KMS-11 (cell line): ENCODE measurements at regions not wholly inside any gene's neighbourhood (a gene's known extent, or its start where the extent isn't known, plus 50 kb on each side); places are given as distances from the start of the nearest gene placed in this dataset.
"Not testable (repeated sequence)": the region's sequence is repeated elsewhere in the genome, so short reads cannot be mapped to it uniquely, and the experiment has no call there.

ENCODE experiments used
- H2AFZ ChIP-seq: fragments of 200-600 bp; sonication (generic); 2 replicates; pipeline ENCODE4 v1.6.1; 2016; ENCODE audit warnings: antibody characterized with exemption, mixed run types, low read depth
- H3K27ac ChIP-seq: fragments of 200-600 bp; sonication (generic); 2 replicates; pipeline ENCODE4 v1.6.1; 2016; ENCODE audit warnings: mild to moderate bottlenecking, mixed run types
- H3K27me3 ChIP-seq: fragments of 200-600 bp; sonication (generic); 2 replicates; pipeline ENCODE4 v1.6.1; 2017; ENCODE audit warnings: mild to moderate bottlenecking, low read depth, mixed run types, moderate library complexity; ENCODE audit not compliant: insufficient read depth
- H3K36me3 ChIP-seq: fragments of 200-600 bp; sonication (generic); 2 replicates; pipeline ENCODE4 v1.6.1; 2017; ENCODE audit warnings: mild to moderate bottlenecking, mixed run types; ENCODE audit not compliant: insufficient read depth
- H3K4me1 ChIP-seq: fragments of 200-600 bp; sonication (generic); 2 replicates; pipeline ENCODE4 v1.6.1; 2016; ENCODE audit warnings: mild to moderate bottlenecking, low read depth, mixed run types; ENCODE audit not compliant: poor library complexity, severe bottlenecking
- H3K4me2 ChIP-seq: fragments of 200-600 bp; sonication (generic); 2 replicates; pipeline ENCODE4 v1.7.0; 2016; ENCODE audit warnings: mild to moderate bottlenecking, mixed run types
- H3K4me3 ChIP-seq: fragments of 200-600 bp; sonication (generic); IDR thresholded peaks from 2 replicates; pipeline ENCODE4 v1.6.1; 2017; ENCODE audit warnings: low read depth, low read length, mixed read lengths; ENCODE audit not compliant: insufficient read depth
- H3K79me2 ChIP-seq: fragments of 200-600 bp; sonication (generic); 2 replicates; pipeline ENCODE4 v1.6.1; 2016; ENCODE audit warnings: low read depth, mixed run types; ENCODE audit not compliant: insufficient read depth
- H3K9ac ChIP-seq: fragments of 200-600 bp; sonication (generic); 2 replicates; pipeline ENCODE4 v1.6.1; 2016; ENCODE audit warnings: mild to moderate bottlenecking, mixed run types
- H4K20me1 ChIP-seq: fragments of 200-600 bp; sonication (generic); 2 replicates; pipeline ENCODE4 v1.6.1; 2016; ENCODE audit warnings: mild to moderate bottlenecking, mixed run types; ENCODE audit not compliant: insufficient read depth
- TF ChIP-seq, protein P1 (sequence below): fragments of 200-600 bp; sonication (generic); conservative IDR thresholded peaks from 2 replicates; pipeline ENCODE4 v1.6.1; 2017; ENCODE audit warnings: low read depth, mild to moderate bottlenecking, antibody characterized with exemption, low read length, moderate library complexity, mixed read lengths

DNA sequence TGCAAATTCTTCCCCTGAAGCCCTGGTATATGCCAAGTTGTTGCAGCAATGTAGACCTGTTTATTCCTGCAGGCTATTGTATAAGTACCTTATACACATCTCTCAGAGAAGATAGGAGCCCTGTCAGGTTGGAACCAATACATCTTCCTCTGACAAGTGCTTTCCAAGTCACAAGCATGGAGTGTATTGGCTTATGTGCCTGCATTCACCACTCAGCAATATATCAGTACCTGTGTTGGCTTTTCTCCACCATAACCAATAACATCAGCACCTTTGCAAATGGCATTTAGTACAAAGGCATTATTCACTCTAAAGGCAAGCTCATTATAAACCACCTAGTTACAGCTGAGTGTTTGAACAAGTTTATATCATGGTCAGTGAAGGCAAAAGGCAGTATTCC lies 611.7 kb upstream of the CNTN5 start:
- Histone ChIP-seq H3K4me1 (no peaks in the 10 kb centered on the region), H3K36me3 (no peaks in the 10 kb centered on the region), H2AFZ (no peak overlapping the region), H3K9ac (no peak overlapping the region), H3K4me2 (no peak overlapping the region), H3K4me3 (no peak overlapping the region), H3K79me2 (no peaks in the 10 kb centered on the region), H3K27me3 (no peaks in the 10 kb centered on the region), H3K27ac (no peak overlapping the region), H4K20me1 (no peaks in the 10 kb centered on the region)
- TF ChIP-seq, protein P1, sequence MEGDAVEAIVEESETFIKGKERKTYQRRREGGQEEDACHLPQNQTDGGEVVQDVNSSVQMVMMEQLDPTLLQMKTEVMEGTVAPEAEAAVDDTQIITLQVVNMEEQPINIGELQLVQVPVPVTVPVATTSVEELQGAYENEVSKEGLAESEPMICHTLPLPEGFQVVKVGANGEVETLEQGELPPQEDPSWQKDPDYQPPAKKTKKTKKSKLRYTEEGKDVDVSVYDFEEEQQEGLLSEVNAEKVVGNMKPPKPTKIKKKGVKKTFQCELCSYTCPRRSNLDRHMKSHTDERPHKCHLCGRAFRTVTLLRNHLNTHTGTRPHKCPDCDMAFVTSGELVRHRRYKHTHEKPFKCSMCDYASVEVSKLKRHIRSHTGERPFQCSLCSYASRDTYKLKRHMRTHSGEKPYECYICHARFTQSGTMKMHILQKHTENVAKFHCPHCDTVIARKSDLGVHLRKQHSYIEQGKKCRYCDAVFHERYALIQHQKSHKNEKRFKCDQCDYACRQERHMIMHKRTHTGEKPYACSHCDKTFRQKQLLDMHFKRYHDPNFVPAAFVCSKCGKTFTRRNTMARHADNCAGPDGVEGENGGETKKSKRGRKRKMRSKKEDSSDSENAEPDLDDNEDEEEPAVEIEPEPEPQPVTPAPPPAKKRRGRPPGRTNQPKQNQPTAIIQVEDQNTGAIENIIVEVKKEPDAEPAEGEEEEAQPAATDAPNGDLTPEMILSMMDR, result no peak

DNA sequence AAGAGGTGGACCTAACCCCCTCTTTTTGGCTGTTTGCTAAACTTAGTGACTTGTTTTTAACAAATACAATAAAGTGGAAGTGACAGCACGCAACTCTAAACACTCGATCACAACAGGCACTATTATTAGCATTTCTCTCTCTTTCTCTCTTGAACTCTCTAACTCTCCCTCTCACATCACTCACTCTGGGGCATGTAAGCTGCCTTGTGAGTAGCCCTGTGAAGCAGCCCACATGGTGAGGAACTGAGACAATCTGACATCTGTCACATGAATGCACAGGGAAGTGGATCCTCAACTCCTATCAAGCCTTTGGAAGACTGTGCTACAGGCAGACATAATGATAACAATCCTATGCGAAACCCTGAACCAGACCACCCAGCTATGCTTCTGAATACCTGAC lies 609.0 kb upstream of the CNTN5 start:
- Histone ChIP-seq H3K27ac (no peak overlapping the region), H2AFZ (no peak overlapping the region), H3K36me3 (no peaks in the 10 kb centered on the region), H3K4me1 (no peaks in the 10 kb centered on the region), H3K4me2 (no peak overlapping the region), H3K9ac (no peak overlapping the region), H3K4me3 (no peak overlapping the region), H3K27me3 (no peaks in the 10 kb centered on the region), H3K79me2 (no peaks in the 10 kb centered on the region), H4K20me1 (no peaks in the 10 kb centered on the region)
- TF ChIP-seq, protein P1, result no peak

DNA sequence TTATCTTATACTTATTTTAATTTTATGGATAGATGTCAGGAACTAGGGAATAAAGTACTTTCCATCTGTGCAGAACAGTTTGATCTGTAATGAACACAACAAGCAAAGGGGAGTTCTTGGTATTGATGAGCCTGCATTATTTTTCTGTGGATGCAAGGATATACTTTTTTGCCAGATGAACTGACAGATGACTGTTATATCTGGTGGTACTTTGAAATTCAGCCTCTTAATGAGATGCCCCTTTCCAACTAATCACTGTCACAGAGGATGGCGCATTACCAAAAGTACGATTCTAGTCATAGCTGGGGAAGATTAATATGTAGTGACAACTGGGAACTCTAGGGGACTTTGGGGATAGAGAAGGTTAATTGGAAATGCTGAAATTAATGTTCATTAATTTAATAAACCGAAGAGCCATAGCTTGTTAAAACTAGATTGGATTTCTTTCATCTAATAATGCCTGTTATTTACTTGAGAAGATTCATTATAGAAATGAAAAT lies 603.4 kb upstream of the CNTN5 start:
- no peak overlapping the region for H3K9ac ChIP-seq
- no peaks in the 10 kb centered on the region for H3K36me3 ChIP-seq
- H3K27ac ChIP-seq, result no peak overlapping the region
- no peaks in the 10 kb centered on the region for H3K4me1 ChIP-seq
- H4K20me1 ChIP-seq, result no peaks in the 10 kb centered on the region
- no peaks in the 10 kb centered on the region for H3K27me3 ChIP-seq
- no peak overlapping the region for H2AFZ ChIP-seq
- TF ChIP-seq, protein P1, result no peak
- no peaks in the 10 kb centered on the region for H3K79me2 ChIP-seq
- H3K4me3 ChIP-seq, result no peak overlapping the region
- no peak overlapping the region for H3K4me2 ChIP-seq

DNA sequence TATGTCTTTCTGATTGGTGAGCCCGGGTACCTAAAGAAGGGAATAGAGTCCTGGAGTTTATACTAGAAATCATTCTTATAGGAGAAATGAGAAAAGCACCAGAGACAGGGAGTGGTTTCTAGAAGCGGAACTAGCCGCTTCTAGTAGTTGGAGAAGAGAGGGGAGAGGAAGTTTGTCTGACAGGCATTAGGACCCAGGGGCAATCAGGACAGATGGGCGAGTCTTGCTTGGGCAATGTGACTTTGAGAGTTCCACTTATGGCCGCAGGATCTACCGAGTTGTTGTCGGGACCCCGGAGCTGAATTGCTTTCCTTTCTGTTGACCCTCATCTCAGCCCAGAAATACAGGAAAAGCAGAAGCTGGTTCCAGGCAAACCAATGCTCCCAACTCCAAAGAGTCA lies 596.8 kb upstream of the CNTN5 start:
- TF ChIP-seq, protein P1, result no peak

DNA sequence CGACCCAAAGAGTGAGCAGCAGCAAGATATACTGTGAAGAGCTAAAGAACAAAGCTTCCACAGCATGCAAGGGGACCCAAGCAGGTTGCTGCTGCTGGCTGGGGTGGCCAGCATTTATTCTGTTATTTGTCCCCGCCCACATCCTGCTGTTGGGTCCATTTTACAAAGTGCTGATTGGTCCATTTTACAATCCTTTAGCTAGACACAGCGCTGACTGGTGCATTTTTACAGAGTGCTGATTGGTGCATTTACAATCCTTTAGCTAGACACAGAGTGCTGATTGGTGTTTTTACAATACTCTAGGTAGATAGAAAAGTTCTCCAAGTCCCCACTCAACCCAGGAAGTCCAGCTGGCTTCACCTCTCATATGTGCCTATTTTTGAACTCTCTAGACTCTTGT lies 596.0 kb upstream of the CNTN5 start:
- not testable (repeated sequence) for H4K20me1 ChIP-seq, H2AFZ ChIP-seq, H3K4me1 ChIP-seq, H3K27ac ChIP-seq, H3K4me2 ChIP-seq, H3K4me3 ChIP-seq, H3K27me3 ChIP-seq, H3K9ac ChIP-seq, H3K79me2 ChIP-seq, H3K36me3 ChIP-seq

More for the DNA sequence above, 596.8 kb upstream of the CNTN5 start:
- no peak overlapping the region for H3K9ac ChIP-seq
- no peaks in the 10 kb centered on the region for H3K4me1 ChIP-seq
- H2AFZ ChIP-seq, result no peak overlapping the region
- no peaks in the 10 kb centered on the region for H3K27me3 ChIP-seq
- H3K36me3 ChIP-seq, result no peaks in the 10 kb centered on the region
- no peaks in the 10 kb centered on the region for H3K79me2 ChIP-seq
- no peaks in the 10 kb centered on the region for H4K20me1 ChIP-seq
- H3K4me2 ChIP-seq, result no peak overlapping the region
- H3K4me3 ChIP-seq, result no peak overlapping the region
- H3K27ac ChIP-seq, result no peak overlapping the region
